ENCODE measurements at regions not wholly inside any gene's neighbourhood (a gene's known extent, or its start where the extent isn't known, plus 50 kb on each side); places are given as distances from the start of the nearest gene placed in this dataset.

DNA sequence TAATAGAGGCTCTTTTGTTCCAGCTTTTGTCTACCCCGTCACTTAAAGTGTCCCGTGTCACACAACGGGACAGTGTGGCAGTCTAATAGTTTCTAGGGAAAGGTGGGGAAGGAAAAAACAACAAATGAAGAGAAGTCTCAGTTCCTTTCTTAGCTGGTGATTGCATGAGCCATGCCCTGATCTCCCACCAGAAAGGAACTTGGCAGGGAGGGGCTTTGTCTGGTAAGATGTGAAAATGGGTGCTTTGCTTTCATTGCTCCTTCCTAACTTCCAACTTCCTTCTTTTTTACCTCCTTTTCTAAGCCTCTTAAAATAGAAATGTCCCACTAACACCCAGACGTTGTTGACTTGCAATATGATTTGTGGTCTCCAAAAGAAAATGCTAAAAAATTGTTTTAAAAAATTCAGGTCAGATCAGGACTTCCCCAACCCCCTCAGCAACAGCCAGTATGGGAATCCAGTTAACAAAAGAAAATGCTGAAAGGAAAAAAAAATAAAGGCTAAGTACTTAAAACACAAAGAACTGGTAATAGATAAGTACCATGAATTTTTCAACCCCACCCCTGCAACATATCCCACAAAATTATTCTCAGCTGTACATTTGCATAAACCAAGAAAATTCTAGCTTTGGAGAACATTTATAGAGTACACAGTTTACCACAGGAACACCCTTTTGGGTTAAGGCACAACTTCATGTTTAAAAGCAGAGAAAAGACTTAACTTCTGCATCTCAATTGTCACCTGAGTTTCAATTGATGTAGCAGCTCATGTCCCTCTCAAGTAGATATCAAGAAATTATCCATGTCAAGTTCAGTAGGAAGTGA is 106.2 kb downstream of the NIBAN1 start:
- H3K4me1 ChIP-seq (ENCODE audit: control insufficient read depth, insufficient read depth, low read length) = no peaks in the 10 kb centered on the region
- no peaks in the 10 kb centered on the region for H3K36me3 ChIP-seq (ENCODE audit: control insufficient read depth, insufficient read depth, low read length)
- H3K27ac ChIP-seq (ENCODE audit: low read length) = no peak overlapping the region
- WGBS (ENCODE audit: insufficient coverage, low lambda C conversion rate) = 43% methylated on average over 1 of the region's 4 CpGs
- no peak for DNase-seq
- H3K4me3 ChIP-seq (ENCODE audit: low read length) = no peak overlapping the region
- no peaks in the 10 kb centered on the region for H3K27me3 ChIP-seq (ENCODE audit: control insufficient read depth, insufficient read depth, low read length)
- no peaks in the 10 kb centered on the region for H3K9me3 ChIP-seq (ENCODE audit: control insufficient read depth, low read depth, low read length)

DNA sequence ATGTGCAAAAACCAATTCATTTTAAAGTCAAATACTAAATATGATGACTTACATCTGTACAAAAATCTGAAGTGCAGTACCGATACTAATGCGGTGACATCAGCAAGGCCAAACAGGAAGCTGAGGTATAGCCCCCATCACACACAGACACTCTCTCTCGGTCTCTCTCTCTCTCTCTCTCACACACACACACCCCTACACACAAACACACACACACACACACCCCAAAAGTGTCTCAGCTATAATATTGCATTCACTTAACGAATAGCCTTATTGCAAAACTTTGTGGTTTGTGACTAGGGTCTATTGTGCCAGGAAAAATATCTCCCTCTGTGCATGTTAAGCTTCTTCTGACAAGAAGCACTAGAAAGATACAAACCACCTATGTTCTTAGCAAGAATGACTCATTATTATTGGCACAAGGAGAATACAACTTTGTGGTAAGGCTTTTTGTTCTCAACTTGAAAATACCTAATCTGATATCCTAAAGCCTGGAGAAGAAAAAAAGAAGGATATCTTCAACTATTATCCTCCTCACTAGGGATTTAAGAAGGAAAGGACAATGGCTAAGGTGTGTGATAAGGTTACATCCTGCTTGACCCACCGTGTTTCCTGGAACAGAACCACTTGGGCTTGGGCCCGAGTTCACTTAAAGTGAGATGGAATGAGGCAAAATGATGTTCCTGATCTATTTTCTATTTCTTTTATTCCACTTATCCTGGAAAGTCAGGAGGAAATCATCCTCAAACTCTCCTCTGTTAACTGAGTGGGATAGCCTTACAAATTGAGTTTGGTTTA is 107.1 kb downstream of the NIBAN1 start:
- Histone ChIP-seq H3K27ac (ENCODE audit: low read length) (no peak overlapping the region), H3K9me3 (ENCODE audit: control insufficient read depth, low read depth, low read length) (no peaks in the 10 kb centered on the region), H3K27me3 (ENCODE audit: control insufficient read depth, insufficient read depth, low read length) (no peaks in the 10 kb centered on the region), H3K36me3 (ENCODE audit: control insufficient read depth, insufficient read depth, low read length) (no peaks in the 10 kb centered on the region), H3K4me1 (ENCODE audit: control insufficient read depth, insufficient read depth, low read length) (no peaks in the 10 kb centered on the region), H3K4me3 (ENCODE audit: low read length) (no peak overlapping the region)
- no CpG with 5 or more reads among the region's 6 CpGs for WGBS (ENCODE audit: insufficient coverage, low lambda C conversion rate)
- DNase-seq = no peak

GRCh38 chr1:184866586-184866985 is 107.7 kb downstream of the NIBAN1 start:
- Histone ChIP-seq H3K27me3 (ENCODE audit: control insufficient read depth, insufficient read depth, low read length) (no peaks in the 10 kb centered on the region), H3K9me3 (ENCODE audit: control insufficient read depth, low read depth, low read length) (no peaks in the 10 kb centered on the region), H3K36me3 (ENCODE audit: control insufficient read depth, insufficient read depth, low read length) (no peaks in the 10 kb centered on the region), H3K4me1 (ENCODE audit: control insufficient read depth, insufficient read depth, low read length) (no peaks in the 10 kb centered on the region), H3K27ac (ENCODE audit: low read length) (no peak overlapping the region), H3K4me3 (ENCODE audit: low read length) (no peak overlapping the region)
- no peak for DNase-seq

DNA sequence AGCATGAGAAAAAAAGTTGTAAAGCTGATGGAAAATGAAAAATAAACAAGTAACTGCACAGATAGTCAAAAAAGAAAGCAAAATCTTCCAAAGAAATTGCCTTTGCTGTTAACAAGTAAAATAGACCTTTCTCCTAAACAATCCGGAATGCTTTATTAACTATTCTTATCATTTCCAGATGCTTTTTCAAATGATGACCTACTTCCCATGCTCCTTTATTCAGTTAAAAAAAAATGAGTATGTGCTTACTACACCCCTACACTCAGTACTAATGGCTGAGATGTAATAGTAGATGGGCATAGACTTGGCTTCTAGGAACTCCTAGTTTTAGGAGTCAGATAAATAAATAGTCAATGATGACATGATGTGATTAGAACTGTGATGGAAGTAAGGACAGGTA is 108.5 kb downstream of the NIBAN1 start:
- H3K27ac ChIP-seq (ENCODE audit: low read length) = no peak overlapping the region
- no peak for DNase-seq
- no peaks in the 10 kb centered on the region for H3K4me1 ChIP-seq (ENCODE audit: control insufficient read depth, insufficient read depth, low read length)
- 100% methylated on average over 1 of the region's 1 CpG for whole genome bisulfite sequencing (ENCODE audit: insufficient coverage, low lambda C conversion rate)
- no peaks in the 10 kb centered on the region for H3K9me3 ChIP-seq (ENCODE audit: control insufficient read depth, low read depth, low read length)
- no peaks in the 10 kb centered on the region for H3K36me3 ChIP-seq (ENCODE audit: control insufficient read depth, insufficient read depth, low read length)
- H3K4me3 ChIP-seq (ENCODE audit: low read length) = no peak overlapping the region
- no peaks in the 10 kb centered on the region for H3K27me3 ChIP-seq (ENCODE audit: control insufficient read depth, insufficient read depth, low read length)

- DNase-seq = no peak
- no peaks in the 10 kb centered on the region for H3K9me3 ChIP-seq (ENCODE audit: control insufficient read depth, low read depth, low read length)
- H3K27me3 ChIP-seq (ENCODE audit: control insufficient read depth, insufficient read depth, low read length) = no peaks in the 10 kb centered on the region
- H3K36me3 ChIP-seq (ENCODE audit: control insufficient read depth, insufficient read depth, low read length) = no peaks in the 10 kb centered on the region
- no peak overlapping the region for H3K4me3 ChIP-seq (ENCODE audit: low read length)
- 60% methylated on average over 1 of the region's 6 CpGs for WGBS (ENCODE audit: insufficient coverage, low lambda C conversion rate)
- no peak overlapping the region for H3K27ac ChIP-seq (ENCODE audit: low read length)
- H3K4me1 ChIP-seq (ENCODE audit: control insufficient read depth, insufficient read depth, low read length) = no peaks in the 10 kb centered on the region
Observed at GRCh38 chr1:184861755-184862336, 107.2 kb upstream of the EDEM3 start.

DNA sequence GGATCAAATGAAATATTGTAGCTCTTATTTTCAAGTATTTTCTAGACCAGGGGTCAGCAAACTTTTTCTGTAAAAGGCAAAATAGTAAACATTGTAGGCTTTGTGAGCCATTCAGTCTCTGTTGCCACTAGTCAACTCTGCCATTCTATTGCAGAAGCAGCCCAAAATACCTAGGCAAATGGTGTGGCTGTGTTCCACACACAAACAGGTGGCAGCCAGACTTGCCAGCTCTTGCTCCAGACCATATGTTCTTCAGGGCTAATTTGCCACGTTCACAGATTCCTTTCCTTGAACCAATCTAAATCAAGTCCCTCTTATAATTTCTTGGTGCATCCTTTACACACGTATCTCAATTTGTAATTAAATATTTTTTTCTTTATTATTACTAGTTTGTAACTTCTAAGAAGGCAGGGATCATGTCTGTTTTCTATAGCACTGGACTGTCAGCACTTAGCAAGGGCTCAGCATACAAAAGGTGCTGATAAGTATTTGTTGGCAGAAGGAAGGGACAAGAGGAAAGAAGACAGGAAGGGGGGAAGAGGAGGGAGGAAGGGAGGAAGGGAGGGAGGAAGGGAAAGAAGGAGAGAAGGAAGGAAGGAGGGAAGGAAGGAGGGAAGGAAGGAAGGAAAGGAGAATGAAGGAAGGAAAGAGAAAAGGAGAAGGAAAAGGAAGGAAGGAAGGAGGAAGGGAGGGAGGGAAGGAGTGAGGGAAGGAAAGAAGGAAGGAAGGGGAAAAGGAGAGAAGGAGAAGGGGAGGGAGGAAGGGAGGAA is 106.5 kb upstream of the EDEM3 start:
- 80% methylated on average over 1 of the region's 2 CpGs for WGBS (ENCODE audit: insufficient coverage, low lambda C conversion rate)
- Histone ChIP-seq H3K27me3 (ENCODE audit: control insufficient read depth, insufficient read depth, low read length) (no peaks in the 10 kb centered on the region), H3K36me3 (ENCODE audit: control insufficient read depth, insufficient read depth, low read length) (no peaks in the 10 kb centered on the region), H3K27ac (ENCODE audit: low read length) (no peak overlapping the region), H3K4me1 (ENCODE audit: control insufficient read depth, insufficient read depth, low read length) (no peaks in the 10 kb centered on the region), H3K9me3 (ENCODE audit: control insufficient read depth, low read depth, low read length) (no peaks in the 10 kb centered on the region), H3K4me3 (ENCODE audit: low read length) (no peak overlapping the region)
- DNase-seq = no peak

DNA sequence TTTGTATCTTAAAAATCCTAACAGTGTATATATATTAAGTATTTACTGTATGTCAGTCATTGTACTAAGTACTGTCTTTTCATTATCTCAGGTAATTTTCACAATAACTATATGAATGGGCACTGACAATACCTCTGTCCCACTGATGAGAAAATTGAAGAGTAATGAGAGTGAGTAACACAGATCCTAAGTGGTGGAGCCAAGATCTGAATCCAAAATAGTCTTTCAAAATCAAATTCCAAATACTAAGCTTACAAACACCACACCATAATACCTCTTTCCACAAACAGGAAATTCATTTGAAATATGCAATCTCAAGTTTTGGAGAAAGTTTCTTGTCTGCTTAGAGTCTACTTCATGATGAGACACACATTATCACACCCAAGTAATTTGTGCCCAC is 105.9 kb upstream of the EDEM3 start:
- Histone ChIP-seq H3K9me3 (ENCODE audit: control insufficient read depth, low read depth, low read length) (no peaks in the 10 kb centered on the region), H3K27me3 (ENCODE audit: control insufficient read depth, insufficient read depth, low read length) (no peaks in the 10 kb centered on the region), H3K36me3 (ENCODE audit: control insufficient read depth, insufficient read depth, low read length) (no peaks in the 10 kb centered on the region), H3K4me1 (ENCODE audit: control insufficient read depth, insufficient read depth, low read length) (no peaks in the 10 kb centered on the region), H3K4me3 (ENCODE audit: low read length) (no peak overlapping the region), H3K27ac (ENCODE audit: low read length) (no peak overlapping the region)
- DNase-seq = no peak

GRCh38 chr1:184859381-184860105 is 104.9 kb upstream of the EDEM3 start:
- 100% methylated on average over 2 of the region's 5 CpGs for WGBS (ENCODE audit: insufficient coverage, low lambda C conversion rate)
- no peak overlapping the region for H3K4me3 ChIP-seq (ENCODE audit: low read length)
- DNase-seq = no peak
- no peaks in the 10 kb centered on the region for H3K36me3 ChIP-seq (ENCODE audit: control insufficient read depth, insufficient read depth, low read length)
- no peaks in the 10 kb centered on the region for H3K9me3 ChIP-seq (ENCODE audit: control insufficient read depth, low read depth, low read length)
- H3K4me1 ChIP-seq (ENCODE audit: control insufficient read depth, insufficient read depth, low read length) = no peaks in the 10 kb centered on the region
- no peak overlapping the region for H3K27ac ChIP-seq (ENCODE audit: low read length)
- no peaks in the 10 kb centered on the region for H3K27me3 ChIP-seq (ENCODE audit: control insufficient read depth, insufficient read depth, low read length)

DNA sequence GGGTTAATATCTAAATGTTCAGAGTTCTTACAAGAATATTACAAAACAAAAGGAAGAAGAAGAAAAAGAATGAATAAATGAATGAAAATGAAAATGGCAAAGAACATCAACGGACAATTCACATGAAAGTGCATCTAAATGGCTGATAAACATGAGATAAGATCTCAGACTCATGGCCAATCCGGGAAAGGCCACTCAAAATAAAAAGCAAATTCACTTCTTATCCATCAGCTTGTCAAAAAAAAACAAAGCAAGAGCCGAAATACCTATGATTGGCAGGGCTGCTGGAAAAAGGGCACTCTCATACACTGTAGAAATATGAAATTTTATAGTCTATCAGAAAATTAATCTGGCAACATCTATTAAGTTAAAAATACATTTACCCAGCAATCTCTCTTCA is 103.6 kb upstream of the EDEM3 start:
- Histone ChIP-seq H3K36me3 (ENCODE audit: control insufficient read depth, insufficient read depth, low read length) (no peaks in the 10 kb centered on the region), H3K27ac (ENCODE audit: low read length) (no peak overlapping the region), H3K4me3 (ENCODE audit: low read length) (no peak overlapping the region), H3K27me3 (ENCODE audit: control insufficient read depth, insufficient read depth, low read length) (no peaks in the 10 kb centered on the region), H3K9me3 (ENCODE audit: control insufficient read depth, low read depth, low read length) (no peaks in the 10 kb centered on the region), H3K4me1 (ENCODE audit: control insufficient read depth, insufficient read depth, low read length) (no peaks in the 10 kb centered on the region)
- 40% methylated on average over 1 of the region's 3 CpGs for WGBS (ENCODE audit: insufficient coverage, low lambda C conversion rate)
- DNase-seq = no peak
